Panc1 (cell line): ENCODE measurements at regions not wholly inside any gene's neighbourhood (a gene's known extent, or its start where the extent isn't known, plus 50 kb on each side); places are given as distances from the start of the nearest gene placed in this dataset.

Source experiments
- CTCF ChIP-seq: fragments of 450-650 bp; IDR thresholded peaks from 2 replicates; pipeline ENCODE4 v1.5.1; 2017; ENCODE audit warnings: mild to moderate bottlenecking
- POLR2AphosphoS5 ChIP-seq: IDR thresholded peaks from 2 replicates; pipeline ENCODE4 v1.6.1; 2012; ENCODE audit warnings: mild to moderate bottlenecking, low read depth, low read length, moderate library complexity
- REST ChIP-seq, 2 experiments: IDR thresholded peaks; 2 replicates each; pipeline ENCODE4 v1.6.1; 2011 to 2012; ENCODE audit warnings: low read depth in 2 of 2, control low read depth in 1 of 2, low read length in 1 of 2, mild to moderate bottlenecking in 1 of 2, moderate library complexity in 1 of 2; ENCODE audit not compliant: insufficient read depth in 1 of 2
- SIN3A ChIP-seq: IDR thresholded peaks from 2 replicates; pipeline ENCODE4 v1.6.1; 2012; ENCODE audit warnings: low read depth, mild to moderate bottlenecking, low read length, moderate library complexity, borderline replicate concordance; ENCODE audit not compliant: insufficient read depth

GRCh38 chr7:85292908-85293576 is 106.2 kb upstream of the SEMA3D start:
- TF ChIP-seq REST (IDR thresholded peaks at IDR 0.05; ENCODE audit: insufficient read depth in 1 of 2, low read depth in 2 of 2, low read length in 1 of 2) (no peak), SIN3A (no peak), CTCF (no peak), POLR2AphosphoS5 (no peak)
